Dendritic cell treated with granulocyte-macrophage colony-stimulating factor and Interleukin-4, amounts not matched to agents 40 ng/mL and 50 ng/mL, for 4 days (primary cell): ENCODE measurements at regions not wholly inside any gene's neighbourhood (a gene's known extent, or its start where the extent isn't known, plus 50 kb on each side); places are given as distances from the start of the nearest gene placed in this dataset.

ENCODE experiments used
- H3K27ac Mint-ChIP-seq: one replicate; pipeline ENCODE4 v1.8.0; 2022; ENCODE audit warnings: mild to moderate bottlenecking, mixed read lengths
- H3K27me3 Mint-ChIP-seq: one replicate; pipeline ENCODE4 v1.8.0; 2022; ENCODE audit warnings: mild to moderate bottlenecking, mixed read lengths
- H3K36me3 Mint-ChIP-seq: one replicate; pipeline ENCODE4 v1.8.0; 2022; ENCODE audit warnings: low read depth, mixed read lengths
- H3K4me1 Mint-ChIP-seq: one replicate; pipeline ENCODE4 v1.8.0; 2022; ENCODE audit warnings: low read depth, mixed read lengths
- H3K4me3 Mint-ChIP-seq: one replicate; pipeline ENCODE4 v1.8.0; 2022; ENCODE audit warnings: mild to moderate bottlenecking, moderate library complexity, mixed read lengths
- H3K9me3 Mint-ChIP-seq: one replicate; pipeline ENCODE4 v1.8.0; 2022; ENCODE audit warnings: mixed read lengths
- intact Hi-C: fragments of 100-400 bp; cut with micrococcal nuclease; formaldehyde crosslinking; loops from one replicate; pipeline ENCODE4 v1.15.0; 2022

GRCh38 chr1:57872913-57873312 lies 449.1 kb upstream of the DAB1 start:
- intact Hi-C loops, result no loop called here
- Mint-ChIP-seq H3K27me3 (no peaks in the 10 kb centered on the region), H3K27ac (no peak overlapping the region), H3K9me3 (no peaks in the 10 kb centered on the region), H3K4me3 (no peak overlapping the region), H3K36me3 (no peaks in the 10 kb centered on the region), H3K4me1 (no peaks in the 10 kb centered on the region)

- intact Hi-C loops, result no loop called here
- H3K9me3 Mint-ChIP-seq, result no peaks in the 10 kb centered on the region
- H3K4me1 Mint-ChIP-seq, result no peaks in the 10 kb centered on the region
These were observed 445.0 kb upstream of the DAB1 start for GRCh38 chr1:57868908-57869307.

GRCh38 chr1:57868239-57868638 lies 444.4 kb upstream of the DAB1 start:
- Mint-ChIP-seq H3K4me1 (no peaks in the 10 kb centered on the region), H3K27ac (no peak overlapping the region), H3K36me3 (no peaks in the 10 kb centered on the region), H3K27me3 (no peaks in the 10 kb centered on the region), H3K9me3 (no peaks in the 10 kb centered on the region), H3K4me3 (no peak overlapping the region)
- intact Hi-C loops, result no loop called here

More at GRCh38 chr1:57868908-57869307, 445.0 kb upstream of the DAB1 start:
- Mint-ChIP-seq H3K4me3 (no peak overlapping the region), H3K27me3 (no peaks in the 10 kb centered on the region), H3K27ac (no peak overlapping the region), H3K36me3 (no peaks in the 10 kb centered on the region)

GRCh38 chr1:57866998-57867397 lies 443.1 kb upstream of the DAB1 start:
- Mint-ChIP-seq H3K4me1 (no peaks in the 10 kb centered on the region), H3K27me3 (no peaks in the 10 kb centered on the region), H3K4me3 (no peak overlapping the region), H3K27ac (no peak overlapping the region), H3K36me3 (no peaks in the 10 kb centered on the region), H3K9me3 (no peaks in the 10 kb centered on the region)
- intact Hi-C loops, result no loop called here

GRCh38 chr1:57860931-57861565 lies 437.2 kb upstream of the DAB1 start:
- Mint-ChIP-seq H3K9me3 (no peaks in the 10 kb centered on the region), H3K27ac (no peak overlapping the region), H3K27me3 (no peaks in the 10 kb centered on the region), H3K4me1 (no peaks in the 10 kb centered on the region), H3K36me3 (no peaks in the 10 kb centered on the region), H3K4me3 (no peak overlapping the region)
- intact Hi-C loops, result no loop called here

- intact Hi-C loops, result no loop called here
- no peaks in the 10 kb centered on the region for H3K36me3 Mint-ChIP-seq
- no peaks in the 10 kb centered on the region for H3K9me3 Mint-ChIP-seq
- no peak overlapping the region for H3K27ac Mint-ChIP-seq
- no peaks in the 10 kb centered on the region for H3K4me1 Mint-ChIP-seq
- no peaks in the 10 kb centered on the region for H3K27me3 Mint-ChIP-seq
- H3K4me3 Mint-ChIP-seq, result no peak overlapping the region
These were observed 436.5 kb upstream of the DAB1 start for GRCh38 chr1:57860325-57860724.

GRCh38 chr1:57858740-57859139 lies 434.9 kb upstream of the DAB1 start:
- H3K27me3 Mint-ChIP-seq, result no peaks in the 10 kb centered on the region
- intact Hi-C loops, result no loop called here
- H3K9me3 Mint-ChIP-seq, result no peaks in the 10 kb centered on the region
- no peak overlapping the region for H3K4me3 Mint-ChIP-seq
- no peak overlapping the region for H3K27ac Mint-ChIP-seq
- no peaks in the 10 kb centered on the region for H3K4me1 Mint-ChIP-seq
- H3K36me3 Mint-ChIP-seq, result no peaks in the 10 kb centered on the region

GRCh38 chr1:57857809-57858208 lies 433.9 kb upstream of the DAB1 start:
- Mint-ChIP-seq H3K27me3 (no peaks in the 10 kb centered on the region), H3K4me1 (no peaks in the 10 kb centered on the region), H3K9me3 (no peaks in the 10 kb centered on the region), H3K27ac (no peak overlapping the region), H3K36me3 (no peaks in the 10 kb centered on the region), H3K4me3 (no peak overlapping the region)
- intact Hi-C loops, result no loop called here

- no peak overlapping the region for H3K4me3 Mint-ChIP-seq
- H3K27ac Mint-ChIP-seq, result no peak overlapping the region
- no peaks in the 10 kb centered on the region for H3K9me3 Mint-ChIP-seq
- no peaks in the 10 kb centered on the region for H3K4me1 Mint-ChIP-seq
- no peaks in the 10 kb centered on the region for H3K36me3 Mint-ChIP-seq
- H3K27me3 Mint-ChIP-seq, result no peaks in the 10 kb centered on the region
- intact Hi-C loops, result no loop called here
These were observed 430.6 kb upstream of the DAB1 start for GRCh38 chr1:57854436-57854835.

GRCh38 chr1:57850176-57850940 lies 426.5 kb upstream of the DAB1 start:
- no peaks in the 10 kb centered on the region for H3K4me1 Mint-ChIP-seq
- H3K36me3 Mint-ChIP-seq, result no peaks in the 10 kb centered on the region
- no peak overlapping the region for H3K4me3 Mint-ChIP-seq
- H3K27me3 Mint-ChIP-seq, result no peaks in the 10 kb centered on the region
- no peaks in the 10 kb centered on the region for H3K9me3 Mint-ChIP-seq
- intact Hi-C loops, result no loop called here
- no peak overlapping the region for H3K27ac Mint-ChIP-seq

- Mint-ChIP-seq H3K4me3 (no peak overlapping the region), H3K27me3 (no peaks in the 10 kb centered on the region), H3K9me3 (no peaks in the 10 kb centered on the region), H3K36me3 (no peaks in the 10 kb centered on the region), H3K4me1 (no peaks in the 10 kb centered on the region), H3K27ac (no peak overlapping the region)
- intact Hi-C loops, result no loop called here
These were observed 424.5 kb upstream of the DAB1 start for GRCh38 chr1:57848406-57848805.

GRCh38 chr1:57845041-57845440 lies 421.2 kb upstream of the DAB1 start:
- no peaks in the 10 kb centered on the region for H3K4me1 Mint-ChIP-seq
- peaks cover 26% of the 10 kb centered on the region for H3K9me3 Mint-ChIP-seq
- no peaks in the 10 kb centered on the region for H3K27me3 Mint-ChIP-seq
- no peaks in the 10 kb centered on the region for H3K36me3 Mint-ChIP-seq
- intact Hi-C loops, result no loop called here
- no peak overlapping the region for H3K27ac Mint-ChIP-seq
- no peak overlapping the region for H3K4me3 Mint-ChIP-seq

- no peaks in the 10 kb centered on the region for H3K27me3 Mint-ChIP-seq
- peaks cover 29% of the 10 kb centered on the region for H3K9me3 Mint-ChIP-seq
- H3K36me3 Mint-ChIP-seq, result no peaks in the 10 kb centered on the region
- H3K27ac Mint-ChIP-seq, result no peak overlapping the region
- intact Hi-C loops, result no loop called here
- H3K4me1 Mint-ChIP-seq, result no peaks in the 10 kb centered on the region
- H3K4me3 Mint-ChIP-seq, result no peak overlapping the region
These were observed 420.6 kb upstream of the DAB1 start for GRCh38 chr1:57844382-57844980.

GRCh38 chr1:57843760-57844159 lies 419.9 kb upstream of the DAB1 start:
- Mint-ChIP-seq H3K4me3 (no peak overlapping the region), H3K4me1 (no peaks in the 10 kb centered on the region), H3K9me3 (peaks cover 29% of the 10 kb centered on the region), H3K27ac (no peak overlapping the region), H3K27me3 (no peaks in the 10 kb centered on the region), H3K36me3 (no peaks in the 10 kb centered on the region)
- intact Hi-C loops, result no loop called here
